Sigmoid colon (tissue), 4 donors: ENCODE measurements at regions not wholly inside any gene's neighbourhood (a gene's known extent, or its start where the extent isn't known, plus 50 kb on each side); places are given as distances from the start of the nearest gene placed in this dataset.

Experiments used
- CTCF ChIP-seq, 4 experiments: fragments of 450-650 bp in 3 of 4; fragments of 200-600 bp in 1 of 4; IDR thresholded peaks; one replicate each; pipeline ENCODE4 v1.5.1; 2016 to 2019; ENCODE audit warnings: antibody characterized with exemption in 4 of 4, mild to moderate bottlenecking in 3 of 4, moderate library complexity in 2 of 4
- EP300 ChIP-seq, 4 donors: sonication (generic); formaldehyde crosslinking; IDR thresholded peaks; one replicate each; pipeline ENCODE4 v1.6.1; 2017; ENCODE audit warnings: antibody characterized with exemption in 4 of 4
- POLR2A ChIP-seq, 2 donors: fragments of 450-650 bp; IDR thresholded peaks; one replicate each; pipeline ENCODE4 v1.6.1; 2016; ENCODE audit warnings: antibody characterized with exemption in 2 of 2, mild to moderate bottlenecking in 2 of 2, moderate library complexity in 2 of 2
- POLR2AphosphoS5 ChIP-seq, 4 donors: sonication (generic); formaldehyde crosslinking; IDR thresholded peaks; one replicate each; pipeline ENCODE4 v1.6.1; 2017; ENCODE audit warnings: antibody characterized with exemption in 4 of 4

- TF ChIP-seq POLR2AphosphoS5 (IDR thresholded peaks at IDR 0.05) (no peak), CTCF (IDR thresholded peaks at IDR 0.05) (no peak), POLR2A (IDR thresholded peaks at IDR 0.05) (no peak), EP300 (IDR thresholded peaks at IDR 0.05) (no peak)
Observed at GRCh38 chr5:9895302-9895645, 265.1 kb upstream of the TAS2R1 start.
